ENCODE measurements at regions not wholly inside any gene's neighbourhood (a gene's known extent, or its start where the extent isn't known, plus 50 kb on each side); places are given as distances from the start of the nearest gene placed in this dataset.

- no peak for DNase-seq (ENCODE audit: low read depth)
- H3K4me3 ChIP-seq (ENCODE audit: low read depth, low read length), result no peak overlapping the region
- TF ChIP-seq, protein P1, sequence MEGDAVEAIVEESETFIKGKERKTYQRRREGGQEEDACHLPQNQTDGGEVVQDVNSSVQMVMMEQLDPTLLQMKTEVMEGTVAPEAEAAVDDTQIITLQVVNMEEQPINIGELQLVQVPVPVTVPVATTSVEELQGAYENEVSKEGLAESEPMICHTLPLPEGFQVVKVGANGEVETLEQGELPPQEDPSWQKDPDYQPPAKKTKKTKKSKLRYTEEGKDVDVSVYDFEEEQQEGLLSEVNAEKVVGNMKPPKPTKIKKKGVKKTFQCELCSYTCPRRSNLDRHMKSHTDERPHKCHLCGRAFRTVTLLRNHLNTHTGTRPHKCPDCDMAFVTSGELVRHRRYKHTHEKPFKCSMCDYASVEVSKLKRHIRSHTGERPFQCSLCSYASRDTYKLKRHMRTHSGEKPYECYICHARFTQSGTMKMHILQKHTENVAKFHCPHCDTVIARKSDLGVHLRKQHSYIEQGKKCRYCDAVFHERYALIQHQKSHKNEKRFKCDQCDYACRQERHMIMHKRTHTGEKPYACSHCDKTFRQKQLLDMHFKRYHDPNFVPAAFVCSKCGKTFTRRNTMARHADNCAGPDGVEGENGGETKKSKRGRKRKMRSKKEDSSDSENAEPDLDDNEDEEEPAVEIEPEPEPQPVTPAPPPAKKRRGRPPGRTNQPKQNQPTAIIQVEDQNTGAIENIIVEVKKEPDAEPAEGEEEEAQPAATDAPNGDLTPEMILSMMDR (conservative IDR thresholded peaks at IDR 0.05; ENCODE audit: low read depth, low read length), result no peak
Measured at GRCh38 chr4:153075836-153076518, 128.3 kb upstream of the TRIM2 start.

DNA sequence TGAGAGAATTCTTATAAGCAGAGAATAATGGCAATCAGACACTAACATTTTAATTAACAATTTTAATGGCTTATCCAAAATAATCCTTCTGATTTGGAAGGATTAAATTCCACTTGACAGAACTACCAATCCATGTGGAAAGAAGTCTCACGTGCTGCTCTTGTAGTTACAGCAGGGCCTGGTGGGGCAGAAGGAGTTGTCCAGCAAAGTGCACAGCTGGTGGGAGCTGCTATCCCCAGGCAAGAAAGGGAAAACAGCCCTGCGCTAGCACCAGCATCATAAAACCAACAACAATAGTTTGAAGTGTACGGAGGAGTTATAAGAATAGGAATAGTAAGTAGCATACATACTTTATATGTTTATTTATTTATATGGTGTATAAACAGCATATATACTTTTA lies 127.4 kb upstream of the TRIM2 start:
- TF ChIP-seq, protein P1 (conservative IDR thresholded peaks at IDR 0.05; ENCODE audit: low read depth, low read length), result no peak
- no peak overlapping the region for H3K4me3 ChIP-seq (ENCODE audit: low read depth, low read length)
- DNase-seq (ENCODE audit: low read depth), result no peak

DNA sequence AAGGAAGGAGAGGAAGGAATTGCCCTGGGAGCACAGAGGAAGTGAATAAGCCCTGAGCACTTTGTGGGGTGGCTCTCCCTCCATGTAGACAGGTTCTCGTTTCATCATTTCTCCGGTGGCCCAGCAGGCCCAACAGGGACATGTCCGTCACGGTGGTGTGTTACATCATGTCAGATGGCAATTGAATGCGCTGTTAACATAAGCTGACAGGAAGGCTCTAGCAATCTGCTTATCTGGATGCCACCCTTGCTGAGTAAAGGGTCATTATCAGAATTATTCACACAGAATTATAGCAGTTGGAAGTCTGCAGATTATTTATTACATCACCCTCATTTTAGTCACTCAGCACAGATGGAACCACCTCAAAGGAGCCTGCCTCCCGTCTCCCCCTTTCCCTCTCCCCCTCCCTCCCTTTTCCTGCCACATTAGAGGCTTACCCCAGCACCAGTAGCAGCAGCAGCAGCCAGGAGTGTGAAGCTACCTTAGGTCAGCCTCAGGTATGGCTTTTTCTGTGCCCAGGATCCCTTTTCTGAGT lies 124.3 kb upstream of the TRIM2 start:
- TF ChIP-seq, protein P1 (conservative IDR thresholded peaks at IDR 0.05; ENCODE audit: low read depth, low read length), result no peak
- DNase-seq (ENCODE audit: low read depth), result no peak
- H3K4me3 ChIP-seq (ENCODE audit: low read depth, low read length), result no peak overlapping the region

GRCh38 chr4:153081006-153081580 lies 123.2 kb upstream of the TRIM2 start:
- TF ChIP-seq, protein P1 (conservative IDR thresholded peaks at IDR 0.05; ENCODE audit: low read depth, low read length), result no peak
- DNase-seq (ENCODE audit: low read depth), result no peak
- no peak overlapping the region for H3K4me3 ChIP-seq (ENCODE audit: low read depth, low read length)

DNA sequence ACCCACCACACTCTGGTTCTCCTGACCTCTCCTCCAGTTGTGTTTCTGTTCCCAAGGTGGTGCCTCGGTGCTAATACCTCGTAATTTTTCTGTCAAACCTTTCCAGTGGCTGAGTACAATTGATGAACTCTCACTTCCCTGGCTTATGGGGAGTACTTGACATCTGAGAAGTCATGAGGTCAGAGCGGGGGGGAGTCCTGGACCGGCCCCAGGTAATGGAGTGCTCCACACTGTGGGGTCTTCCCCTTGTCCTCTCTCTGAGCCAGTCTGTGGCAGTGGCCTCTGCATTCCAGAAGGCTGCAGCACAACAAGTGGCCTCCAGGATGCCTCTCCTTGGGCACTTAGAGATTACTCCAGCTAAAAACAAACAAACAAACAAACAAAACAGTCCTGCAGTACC lies 122.5 kb upstream of the TRIM2 start:
- no peak overlapping the region for H3K4me3 ChIP-seq (ENCODE audit: low read depth, low read length)
- DNase-seq (ENCODE audit: low read depth), result no peak
- TF ChIP-seq, protein P1 (conservative IDR thresholded peaks at IDR 0.05; ENCODE audit: low read depth, low read length), result no peak

DNA sequence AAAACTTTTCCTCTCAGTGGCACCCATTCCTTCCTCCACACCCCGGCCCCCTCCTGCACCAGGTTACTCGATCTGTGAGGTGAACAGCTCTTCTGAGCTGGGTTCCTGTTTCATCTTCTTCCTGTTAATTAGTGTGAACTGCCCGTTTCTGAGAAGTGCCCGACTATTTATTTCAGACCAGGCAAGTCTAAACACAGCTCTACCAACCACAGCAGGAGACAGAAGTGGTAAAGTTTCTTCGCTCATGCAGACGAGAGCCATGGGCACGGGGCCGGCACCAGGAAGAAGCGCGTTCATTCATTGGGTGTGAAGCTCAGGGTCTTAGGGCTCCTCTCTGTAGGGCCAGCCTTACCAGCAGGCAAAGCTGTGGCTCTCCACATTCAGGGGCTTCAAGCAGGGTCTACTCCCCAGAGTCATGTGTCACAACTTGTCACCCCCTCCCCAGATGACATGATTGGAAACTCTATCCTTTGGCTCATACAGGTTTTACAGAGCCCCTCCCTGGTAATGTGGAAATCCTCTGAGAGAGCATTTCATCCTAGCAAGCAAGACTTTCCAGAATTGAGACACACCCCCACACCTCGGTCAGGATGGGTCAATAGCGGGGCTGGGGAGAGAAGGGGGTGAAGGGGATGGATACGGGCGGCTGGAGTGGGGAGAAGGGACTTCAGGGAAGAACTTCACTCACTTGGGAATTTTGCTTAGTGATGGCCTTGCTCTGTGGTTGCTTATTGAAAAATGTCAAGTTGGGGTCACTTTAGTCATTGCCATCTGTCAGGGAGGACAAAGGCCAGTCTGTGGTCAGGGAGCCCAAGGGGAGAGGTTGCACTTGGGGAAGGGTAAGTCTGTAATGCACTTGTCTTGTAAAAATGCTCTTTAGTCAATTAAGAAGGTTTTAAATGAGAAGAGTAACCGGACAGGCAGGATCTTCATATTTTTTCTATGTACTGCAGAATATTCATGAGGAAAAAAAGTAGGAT lies 121.6 kb upstream of the TRIM2 start:
- H3K4me3 ChIP-seq (ENCODE audit: low read depth, low read length), result no peak overlapping the region
- no peak for DNase-seq (ENCODE audit: low read depth)
- TF ChIP-seq, protein P1 (conservative IDR thresholded peaks at IDR 0.05; ENCODE audit: low read depth, low read length), result no peak

All from epithelial cell of proximal tubule (primary cell).